Parathyroid adenoma (tissue), 2 donors: ENCODE measurements at regions not wholly inside any gene's neighbourhood (a gene's known extent, or its start where the extent isn't known, plus 50 kb on each side); places are given as distances from the start of the nearest gene placed in this dataset.

ENCODE experiments used
- H2AFZ ChIP-seq: fragments of 300-600 bp; sonication (generic); one replicate; pipeline ENCODE4 v1.7.0; 2017; ENCODE audit warnings: antibody characterized with exemption, mild to moderate bottlenecking
- H3K27ac ChIP-seq: fragments of 300-600 bp; sonication (generic); one replicate; pipeline ENCODE4 v1.7.0; 2017
- H3K27me3 ChIP-seq: fragments of 300-600 bp; sonication (generic); one replicate; pipeline ENCODE4 v1.7.0; 2017; ENCODE audit warnings: low read length; ENCODE audit not compliant: control insufficient read depth, insufficient read depth
- H3K36me3 ChIP-seq: fragments of 300-600 bp; sonication (generic); one replicate; pipeline ENCODE4 v1.7.0; 2017; ENCODE audit warnings: low read length; ENCODE audit not compliant: control insufficient read depth, insufficient read depth
- H3K4me1 ChIP-seq: fragments of 300-600 bp; sonication (generic); one replicate; pipeline ENCODE4 v1.7.0; 2017; ENCODE audit warnings: control low read depth
- H3K4me2 ChIP-seq: fragments of 300-600 bp; sonication (generic); one replicate; pipeline ENCODE4 v1.7.0; 2017; ENCODE audit warnings: low read length
- H3K4me3 ChIP-seq: fragments of 300-600 bp; sonication (generic); one replicate; pipeline ENCODE4 v1.7.0; 2017; ENCODE audit warnings: low read depth, low read length
- H3K79me2 ChIP-seq: fragments of 300-600 bp; sonication (generic); one replicate; pipeline ENCODE4 v1.7.0; 2017; ENCODE audit warnings: control low read depth
- H3K9ac ChIP-seq: fragments of 300-600 bp; sonication (generic); one replicate; pipeline ENCODE4 v1.7.0; 2017; ENCODE audit warnings: mild to moderate bottlenecking
- H3K9me3 ChIP-seq: fragments of 300-600 bp; sonication (generic); one replicate; pipeline ENCODE4 v1.7.0; 2017; ENCODE audit warnings: low read length; ENCODE audit not compliant: control insufficient read depth
- TF ChIP-seq, protein P1 (sequence below): fragments of 300-600 bp; sonication (generic); IDR thresholded peaks from one replicate; pipeline ENCODE4 v1.7.0; 2017; ENCODE audit warnings: antibody characterized with exemption, mild to moderate bottlenecking
- donor health status: primary hyperparathyroidism.

DNA sequence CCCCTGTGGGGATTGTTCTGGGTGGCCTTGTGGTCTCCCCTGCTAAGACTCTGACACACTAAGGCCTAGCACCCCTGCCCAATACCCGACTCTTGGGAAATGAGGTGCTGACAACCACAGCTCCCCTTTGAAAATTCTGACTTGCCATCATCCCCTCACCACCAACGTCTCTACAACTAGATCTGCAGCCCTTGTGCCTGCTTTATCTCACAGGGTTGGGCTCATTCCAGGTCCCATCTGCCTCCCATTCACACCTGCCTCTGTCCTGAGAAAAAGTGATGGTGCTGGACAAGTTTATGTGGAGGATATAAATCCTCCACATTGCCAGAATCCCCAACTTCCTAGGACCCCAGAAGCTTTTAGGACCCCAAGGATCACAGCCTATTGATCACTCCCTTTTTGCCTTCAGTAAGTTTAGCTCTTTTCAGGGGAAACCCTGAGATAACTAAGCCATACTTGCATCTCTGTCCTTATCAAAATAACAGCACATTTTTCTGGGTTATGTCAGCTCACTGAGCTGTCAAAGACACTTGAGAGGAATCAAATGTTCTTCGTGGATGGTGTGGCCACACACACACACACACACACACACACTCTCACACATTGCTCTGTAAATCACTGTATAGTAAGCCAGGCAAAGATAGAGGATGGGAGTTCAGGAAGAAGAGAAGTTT lies 136.8 kb upstream of the CES5A start:
- no peak overlapping the region for H3K27ac ChIP-seq
- H3K4me1 ChIP-seq, result no peaks in the 10 kb centered on the region
- no peaks in the 10 kb centered on the region for H3K27me3 ChIP-seq
- no peak overlapping the region for H3K4me2 ChIP-seq
- H3K79me2 ChIP-seq, result no peaks in the 10 kb centered on the region
- no peak overlapping the region for H3K9ac ChIP-seq
- TF ChIP-seq, protein P1, sequence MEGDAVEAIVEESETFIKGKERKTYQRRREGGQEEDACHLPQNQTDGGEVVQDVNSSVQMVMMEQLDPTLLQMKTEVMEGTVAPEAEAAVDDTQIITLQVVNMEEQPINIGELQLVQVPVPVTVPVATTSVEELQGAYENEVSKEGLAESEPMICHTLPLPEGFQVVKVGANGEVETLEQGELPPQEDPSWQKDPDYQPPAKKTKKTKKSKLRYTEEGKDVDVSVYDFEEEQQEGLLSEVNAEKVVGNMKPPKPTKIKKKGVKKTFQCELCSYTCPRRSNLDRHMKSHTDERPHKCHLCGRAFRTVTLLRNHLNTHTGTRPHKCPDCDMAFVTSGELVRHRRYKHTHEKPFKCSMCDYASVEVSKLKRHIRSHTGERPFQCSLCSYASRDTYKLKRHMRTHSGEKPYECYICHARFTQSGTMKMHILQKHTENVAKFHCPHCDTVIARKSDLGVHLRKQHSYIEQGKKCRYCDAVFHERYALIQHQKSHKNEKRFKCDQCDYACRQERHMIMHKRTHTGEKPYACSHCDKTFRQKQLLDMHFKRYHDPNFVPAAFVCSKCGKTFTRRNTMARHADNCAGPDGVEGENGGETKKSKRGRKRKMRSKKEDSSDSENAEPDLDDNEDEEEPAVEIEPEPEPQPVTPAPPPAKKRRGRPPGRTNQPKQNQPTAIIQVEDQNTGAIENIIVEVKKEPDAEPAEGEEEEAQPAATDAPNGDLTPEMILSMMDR, result no peak
- H2AFZ ChIP-seq, result no peak overlapping the region
- H3K36me3 ChIP-seq, result no peaks in the 10 kb centered on the region
- H3K4me3 ChIP-seq, result no peak overlapping the region
- H3K9me3 ChIP-seq, result no peaks in the 10 kb centered on the region

DNA sequence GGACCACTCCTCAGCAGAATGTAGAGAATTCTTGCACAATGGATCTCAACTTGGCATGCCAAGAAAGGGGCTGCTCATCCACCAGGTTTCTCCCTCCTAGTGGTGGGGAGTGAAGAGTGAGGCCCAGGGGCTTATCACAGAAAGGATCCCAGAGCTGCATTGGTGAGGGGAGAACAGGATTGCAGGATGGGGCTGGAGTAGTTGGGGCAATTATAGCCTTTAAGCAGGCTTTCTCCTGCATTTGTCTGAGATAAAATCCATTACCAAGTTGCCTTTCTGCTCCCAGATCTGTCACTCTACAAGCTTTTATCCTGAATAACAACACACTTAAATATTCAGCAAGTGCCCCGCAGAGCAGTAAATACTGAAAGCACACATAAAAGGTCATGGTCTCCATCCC lies 130.8 kb upstream of the CES5A start:
- no peaks in the 10 kb centered on the region for H3K27me3 ChIP-seq

DNA sequence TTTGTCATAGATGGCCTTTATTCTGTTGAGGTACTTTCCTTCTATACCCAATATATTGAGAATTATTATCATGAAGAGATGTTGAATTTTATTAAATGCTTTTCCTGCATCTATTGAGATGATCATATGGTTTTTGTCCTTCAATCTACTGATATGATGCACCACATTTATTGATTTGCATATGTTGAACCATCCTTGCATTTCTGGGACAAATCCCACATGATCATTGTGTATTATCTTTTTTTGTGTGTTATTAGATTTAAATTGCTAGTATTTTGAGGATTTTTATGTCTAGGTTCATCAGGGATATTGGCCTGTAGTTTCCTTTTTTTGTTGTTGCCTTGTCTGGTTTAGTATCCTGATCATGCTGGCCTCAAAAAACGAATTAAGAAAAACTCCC lies 124.5 kb upstream of the CES5A start:
- no peak overlapping the region for H3K27ac ChIP-seq
- no peaks in the 10 kb centered on the region for H3K4me1 ChIP-seq
- no peak overlapping the region for H2AFZ ChIP-seq
- no peak overlapping the region for H3K4me3 ChIP-seq
- H3K79me2 ChIP-seq, result no peaks in the 10 kb centered on the region
- H3K9me3 ChIP-seq, result no peaks in the 10 kb centered on the region
- no peaks in the 10 kb centered on the region for H3K27me3 ChIP-seq
- TF ChIP-seq, protein P1, result no peak
- H3K9ac ChIP-seq, result no peak overlapping the region
- no peak overlapping the region for H3K4me2 ChIP-seq
- no peaks in the 10 kb centered on the region for H3K36me3 ChIP-seq

More for the DNA sequence above, 130.8 kb upstream of the CES5A start:
- no peaks in the 10 kb centered on the region for H3K79me2 ChIP-seq
- H3K27ac ChIP-seq, result no peak overlapping the region
- no peak overlapping the region for H3K4me3 ChIP-seq
- H3K4me1 ChIP-seq, result no peaks in the 10 kb centered on the region
- H3K36me3 ChIP-seq, result no peaks in the 10 kb centered on the region
- no peak overlapping the region for H2AFZ ChIP-seq
- H3K9ac ChIP-seq, result no peak overlapping the region
- no peaks in the 10 kb centered on the region for H3K9me3 ChIP-seq
- TF ChIP-seq, protein P1, result no peak
- H3K4me2 ChIP-seq, result no peak overlapping the region

DNA sequence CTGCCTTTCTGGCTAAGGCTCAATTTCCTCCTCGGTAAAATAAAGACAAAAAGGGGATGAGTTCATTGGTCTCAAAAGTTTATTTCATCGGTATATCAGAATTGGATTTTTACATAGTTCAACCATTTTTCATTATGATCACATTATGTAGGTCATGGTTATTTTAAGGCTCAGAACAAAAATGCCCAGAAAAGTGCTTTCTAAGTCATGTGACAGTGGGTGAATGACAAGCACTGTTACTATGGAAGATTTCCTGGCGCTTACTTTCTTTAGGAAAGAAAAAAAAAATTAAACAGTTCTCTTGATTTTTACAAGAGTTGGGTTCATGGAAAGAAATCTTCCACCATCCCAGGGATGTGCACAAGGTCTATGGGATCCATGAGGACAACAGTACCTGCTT lies 117.9 kb upstream of the CES5A start:
- H3K9me3 ChIP-seq, result no peaks in the 10 kb centered on the region
- H3K27ac ChIP-seq, result no peak overlapping the region
- H3K79me2 ChIP-seq, result no peaks in the 10 kb centered on the region
- H3K4me3 ChIP-seq, result no peak overlapping the region
- no peaks in the 10 kb centered on the region for H3K4me1 ChIP-seq
- H3K27me3 ChIP-seq, result no peaks in the 10 kb centered on the region
- H3K4me2 ChIP-seq, result no peak overlapping the region
- TF ChIP-seq, protein P1, result no peak
- H3K9ac ChIP-seq, result no peak overlapping the region
- no peaks in the 10 kb centered on the region for H3K36me3 ChIP-seq
- no peak overlapping the region for H2AFZ ChIP-seq

DNA sequence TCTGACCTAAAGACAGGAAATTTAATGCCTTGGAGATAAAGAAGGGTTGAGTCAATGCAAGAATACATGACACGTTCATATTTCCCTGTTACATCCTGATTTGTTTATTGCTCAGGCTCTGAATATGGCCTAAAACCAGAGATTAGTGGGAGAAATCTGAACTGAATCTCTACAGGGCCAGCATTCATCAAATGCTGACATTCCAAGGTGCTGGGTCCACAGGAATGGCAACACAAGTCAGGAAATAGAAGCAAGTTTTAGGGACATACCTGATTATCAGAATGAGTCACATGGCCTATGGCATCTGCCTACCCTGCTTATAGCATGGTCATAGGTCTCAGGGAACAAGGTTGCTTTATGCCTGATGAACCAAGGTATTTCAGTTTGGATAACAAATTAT lies 117.4 kb upstream of the CES5A start:
- Histone ChIP-seq H3K4me1 (no peaks in the 10 kb centered on the region), H3K9me3 (no peaks in the 10 kb centered on the region), H3K36me3 (no peaks in the 10 kb centered on the region), H3K4me2 (no peak overlapping the region), H3K9ac (no peak overlapping the region), H3K27me3 (no peaks in the 10 kb centered on the region), H2AFZ (no peak overlapping the region), H3K4me3 (no peak overlapping the region), H3K79me2 (no peaks in the 10 kb centered on the region), H3K27ac (no peak overlapping the region)
- TF ChIP-seq, protein P1, result no peak
